Activated CD4-positive, alpha-beta T cell treated with anti-CD3 and anti-CD28 coated beads, Interleukin-2, amount 50 U/mL, for 16 hours (primary cell): ENCODE measurements at regions not wholly inside any gene's neighbourhood (a gene's known extent, or its start where the extent isn't known, plus 50 kb on each side); places are given as distances from the start of the nearest gene placed in this dataset.

ENCODE experiments used
- DNase-seq: peaks from one replicate; pipeline ENCODE4 v3.0.0-alpha.2; 2020

GRCh38 chr10:63749915-63750314, 228.7 kb downstream of the REEP3 start:
- no peak for DNase-seq

GRCh38 chr10:63751836-63752235, 230.6 kb downstream of the REEP3 start:
- DNase-seq = no peak

- DNase-seq = no peak
These were observed 231.1 kb downstream of the REEP3 start for GRCh38 chr10:63752318-63752717.

- DNase-seq = no peak
These were observed 232.6 kb downstream of the REEP3 start for GRCh38 chr10:63753808-63754207.

GRCh38 chr10:63755441-63755840, 234.2 kb downstream of the REEP3 start:
- no peak for DNase-seq

- DNase-seq = no peak
These were observed 235.9 kb downstream of the REEP3 start for GRCh38 chr10:63757067-63757466.

GRCh38 chr10:63758080-63758479, 236.9 kb downstream of the REEP3 start:
- no peak for DNase-seq

GRCh38 chr10:63759335-63759734, 238.1 kb downstream of the REEP3 start:
- DNase-seq = no peak

- no peak for DNase-seq
These were observed 239.0 kb downstream of the REEP3 start for GRCh38 chr10:63760034-63760707.

GRCh38 chr10:63760708-63761047, 239.5 kb downstream of the REEP3 start:
- no peak for DNase-seq

GRCh38 chr10:63761243-63761642, 240.0 kb downstream of the REEP3 start:
- no peak for DNase-seq

- no peak for DNase-seq
These were observed 242.5 kb downstream of the REEP3 start for GRCh38 chr10:63763744-63764143.

GRCh38 chr10:63765126-63765525, 243.9 kb downstream of the REEP3 start:
- DNase-seq = no peak

- DNase-seq = no peak
These were observed 245.5 kb downstream of the REEP3 start for GRCh38 chr10:63766745-63767137.

GRCh38 chr10:63767138-63767801, 246.1 kb downstream of the REEP3 start:
- no peak for DNase-seq

GRCh38 chr10:63769367-63769766, 248.2 kb downstream of the REEP3 start:
- DNase-seq = no peak

GRCh38 chr10:63770523-63770922, 249.3 kb downstream of the REEP3 start:
- no peak for DNase-seq

GRCh38 chr10:63772491-63772890, 251.3 kb downstream of the REEP3 start:
- no peak for DNase-seq

GRCh38 chr10:63773106-63773505, 251.9 kb downstream of the REEP3 start:
- DNase-seq = no peak

GRCh38 chr10:63773962-63774361, 252.8 kb downstream of the REEP3 start:
- DNase-seq = no peak

GRCh38 chr10:63780101-63780500, 258.9 kb downstream of the REEP3 start:
- DNase-seq = no peak

GRCh38 chr10:63781226-63781625, 260.0 kb downstream of the REEP3 start:
- no peak for DNase-seq

GRCh38 chr10:63783882-63784281, 262.7 kb downstream of the REEP3 start:
- DNase-seq = no peak

GRCh38 chr10:63788152-63788821, 267.1 kb downstream of the REEP3 start:
- DNase-seq = no peak
